ENCODE measurements at regions not wholly inside any gene's neighbourhood (a gene's known extent, or its start where the extent isn't known, plus 50 kb on each side); places are given as distances from the start of the nearest gene placed in this dataset.

DNA sequence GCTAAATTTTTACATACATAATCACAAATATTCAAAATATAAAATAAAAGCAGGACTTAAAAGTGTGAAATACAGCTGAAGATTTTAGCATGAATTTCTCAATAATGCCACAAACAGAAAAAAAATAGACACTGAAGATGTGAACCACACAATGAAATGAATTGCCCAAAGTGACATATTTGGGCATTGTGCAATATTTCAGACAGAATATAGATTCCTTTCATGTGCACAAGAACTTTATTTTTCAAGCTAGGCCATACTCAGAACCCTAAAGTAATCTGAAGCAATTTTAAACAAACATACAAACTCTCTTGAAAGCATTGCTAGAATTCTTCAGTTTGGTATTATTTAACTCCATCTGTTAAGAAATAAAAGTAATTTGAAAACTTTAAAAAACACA is 764.1 kb downstream of the STIM2 start (continued):
- TF ChIP-seq MXI1 (IDR thresholded peaks at IDR 0.05; ENCODE audit: low read depth, low read length) = no peak
- TF ChIP-seq, protein P1, sequence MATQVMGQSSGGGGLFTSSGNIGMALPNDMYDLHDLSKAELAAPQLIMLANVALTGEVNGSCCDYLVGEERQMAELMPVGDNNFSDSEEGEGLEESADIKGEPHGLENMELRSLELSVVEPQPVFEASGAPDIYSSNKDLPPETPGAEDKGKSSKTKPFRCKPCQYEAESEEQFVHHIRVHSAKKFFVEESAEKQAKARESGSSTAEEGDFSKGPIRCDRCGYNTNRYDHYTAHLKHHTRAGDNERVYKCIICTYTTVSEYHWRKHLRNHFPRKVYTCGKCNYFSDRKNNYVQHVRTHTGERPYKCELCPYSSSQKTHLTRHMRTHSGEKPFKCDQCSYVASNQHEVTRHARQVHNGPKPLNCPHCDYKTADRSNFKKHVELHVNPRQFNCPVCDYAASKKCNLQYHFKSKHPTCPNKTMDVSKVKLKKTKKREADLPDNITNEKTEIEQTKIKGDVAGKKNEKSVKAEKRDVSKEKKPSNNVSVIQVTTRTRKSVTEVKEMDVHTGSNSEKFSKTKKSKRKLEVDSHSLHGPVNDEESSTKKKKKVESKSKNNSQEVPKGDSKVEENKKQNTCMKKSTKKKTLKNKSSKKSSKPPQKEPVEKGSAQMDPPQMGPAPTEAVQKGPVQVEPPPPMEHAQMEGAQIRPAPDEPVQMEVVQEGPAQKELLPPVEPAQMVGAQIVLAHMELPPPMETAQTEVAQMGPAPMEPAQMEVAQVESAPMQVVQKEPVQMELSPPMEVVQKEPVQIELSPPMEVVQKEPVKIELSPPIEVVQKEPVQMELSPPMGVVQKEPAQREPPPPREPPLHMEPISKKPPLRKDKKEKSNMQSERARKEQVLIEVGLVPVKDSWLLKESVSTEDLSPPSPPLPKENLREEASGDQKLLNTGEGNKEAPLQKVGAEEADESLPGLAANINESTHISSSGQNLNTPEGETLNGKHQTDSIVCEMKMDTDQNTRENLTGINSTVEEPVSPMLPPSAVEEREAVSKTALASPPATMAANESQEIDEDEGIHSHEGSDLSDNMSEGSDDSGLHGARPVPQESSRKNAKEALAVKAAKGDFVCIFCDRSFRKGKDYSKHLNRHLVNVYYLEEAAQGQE (IDR thresholded peaks at IDR 0.05; ENCODE audit: low read depth, low read length) = no peak
- no peak for TF ChIP-seq ELF1 (IDR thresholded peaks at IDR 0.05)

GRCh38 chr4:27628609-27629008 is 768.0 kb downstream of the STIM2 start:
- H3K4me1 ChIP-seq (ENCODE audit: control insufficient read depth in 1 of 2, insufficient read depth in 2 of 2, low read depth in 1 of 2, low read length in 1 of 2) = no peaks in the 10 kb centered on the region
- H3K79me2 ChIP-seq (ENCODE audit: insufficient read depth) = no peaks in the 10 kb centered on the region
- ChIA-PET POLR2A (no interaction called here), CTCF (no interaction called here)
- TF ChIP-seq RXRA (IDR thresholded peaks at IDR 0.05; ENCODE audit: borderline replicate concordance, low read depth) = no peak
- TF ChIP-seq, protein P2, sequence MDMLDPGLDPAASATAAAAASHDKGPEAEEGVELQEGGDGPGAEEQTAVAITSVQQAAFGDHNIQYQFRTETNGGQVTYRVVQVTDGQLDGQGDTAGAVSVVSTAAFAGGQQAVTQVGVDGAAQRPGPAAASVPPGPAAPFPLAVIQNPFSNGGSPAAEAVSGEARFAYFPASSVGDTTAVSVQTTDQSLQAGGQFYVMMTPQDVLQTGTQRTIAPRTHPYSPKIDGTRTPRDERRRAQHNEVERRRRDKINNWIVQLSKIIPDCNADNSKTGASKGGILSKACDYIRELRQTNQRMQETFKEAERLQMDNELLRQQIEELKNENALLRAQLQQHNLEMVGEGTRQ (IDR thresholded peaks at IDR 0.05; ENCODE audit: borderline replicate concordance, low read depth, low read length) = no peak
- TF ChIP-seq RAD21 (IDR thresholded peaks at IDR 0.05; ENCODE audit: low read length) = no peak
- no peak for TF ChIP-seq POLR2AphosphoS5 (IDR thresholded peaks at IDR 0.05; ENCODE audit: low read depth, low read length)
- TF ChIP-seq JUND (IDR thresholded peaks at IDR 0.05) = no peak
- no peak for TF ChIP-seq YY1 (IDR thresholded peaks at IDR 0.05; ENCODE audit: low read depth)
- no peak for TF ChIP-seq SMC3 (IDR thresholded peaks at IDR 0.05; ENCODE audit: low read depth, low read length)
- no peak for TF ChIP-seq CTCF (IDR thresholded peaks at IDR 0.05)
- TF ChIP-seq GABPA (IDR thresholded peaks at IDR 0.05; ENCODE audit: low read depth) = no peak
- no peak for TF ChIP-seq RCOR1 (IDR thresholded peaks at IDR 0.05; ENCODE audit: low read length)
- no peak for TF ChIP-seq FOXJ3 (CRISPR knock-in tag; IDR thresholded peaks at IDR 0.05)
- no peak for TF ChIP-seq GATA2 (CRISPR knock-in tag; IDR thresholded peaks at IDR 0.05)
- no peak for TF ChIP-seq ZBTB33 (IDR thresholded peaks at IDR 0.05; ENCODE audit: borderline replicate concordance, low read depth)
- TF ChIP-seq RFX5 (IDR thresholded peaks at IDR 0.05; ENCODE audit: low read length) = no peak
- TF ChIP-seq, protein P3, sequence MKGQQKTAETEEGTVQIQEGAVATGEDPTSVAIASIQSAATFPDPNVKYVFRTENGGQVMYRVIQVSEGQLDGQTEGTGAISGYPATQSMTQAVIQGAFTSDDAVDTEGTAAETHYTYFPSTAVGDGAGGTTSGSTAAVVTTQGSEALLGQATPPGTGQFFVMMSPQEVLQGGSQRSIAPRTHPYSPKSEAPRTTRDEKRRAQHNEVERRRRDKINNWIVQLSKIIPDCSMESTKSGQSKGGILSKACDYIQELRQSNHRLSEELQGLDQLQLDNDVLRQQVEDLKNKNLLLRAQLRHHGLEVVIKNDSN (IDR thresholded peaks at IDR 0.05; ENCODE audit: borderline replicate concordance, low read depth) = no peak
- TF ChIP-seq TAF1 (IDR thresholded peaks at IDR 0.05; ENCODE audit: borderline replicate concordance, low read depth, low read length) = no peak
- no peak for TF ChIP-seq MEF2A (IDR thresholded peaks at IDR 0.05; ENCODE audit: borderline replicate concordance, low read depth)
- no peak for TF ChIP-seq EZH2phosphoT487 (IDR thresholded peaks at IDR 0.05; ENCODE audit: borderline replicate concordance, low read depth)
- no peaks in the 10 kb centered on the region for H3K27me3 ChIP-seq (ENCODE audit: insufficient read depth)
- no peaks in the 10 kb centered on the region; the same call in 1 of the 2 replicates for H3K9me2 ChIP-seq
- H2AFZ ChIP-seq (ENCODE audit: low read depth) = no peak overlapping the region
- H3K36me3 ChIP-seq (replicated peaks in 1 of 2; ENCODE audit: control insufficient read depth in 1 of 2, insufficient read depth in 2 of 2, low read length in 1 of 2) = no peaks in the 10 kb centered on the region
- H4K20me1 ChIP-seq (ENCODE audit: insufficient read depth) = no peaks in the 10 kb centered on the region
- 0% methylated on average over 4 of the region's 4 CpGs for WGBS (ENCODE audit: low lambda C conversion rate)
- H3K4me2 ChIP-seq = no peak overlapping the region
- DNase-seq = no peak
- no peaks in the 10 kb centered on the region for H3F3A ChIP-seq (replicated peaks; ENCODE audit: insufficient read depth)
- no peak overlapping the region for H3K27ac ChIP-seq (ENCODE audit: low read depth in 2 of 2, low read length in 1 of 2)
- H3K9me3 ChIP-seq = no peaks in the 10 kb centered on the region
- no peak overlapping the region for H3K9ac ChIP-seq
- no peak overlapping the region for H3K4me3 ChIP-seq (ENCODE audit: low read depth in 2 of 2, low read length in 1 of 2)

Measured in SK-N-SH (cell line).